ENCODE measurements at regions not wholly inside any gene's neighbourhood (a gene's known extent, or its start where the extent isn't known, plus 50 kb on each side); places are given as distances from the start of the nearest gene placed in this dataset.

DNA sequence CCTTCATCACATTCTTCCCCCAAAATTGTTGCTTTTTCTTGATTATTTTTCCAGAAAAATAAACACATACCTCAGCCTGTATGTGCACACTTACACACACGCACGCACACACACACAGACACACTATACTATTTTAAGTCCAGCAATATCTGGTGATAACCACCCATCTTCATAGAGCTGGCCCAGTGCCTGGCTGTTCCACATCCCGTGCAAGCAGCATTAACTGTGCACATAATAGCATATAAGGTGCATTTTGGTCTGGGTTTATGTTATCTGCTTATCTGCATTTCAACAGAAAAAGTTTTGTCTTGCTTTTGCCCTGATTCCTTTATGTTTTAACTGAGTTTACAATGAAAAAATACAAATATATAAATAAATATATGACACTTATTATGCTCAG lies 143.1 kb upstream of the KLF6 start:
- TF ChIP-seq POLR2A (IDR thresholded peaks at IDR 0.05) = no peak
- TF ChIP-seq, protein P1, sequence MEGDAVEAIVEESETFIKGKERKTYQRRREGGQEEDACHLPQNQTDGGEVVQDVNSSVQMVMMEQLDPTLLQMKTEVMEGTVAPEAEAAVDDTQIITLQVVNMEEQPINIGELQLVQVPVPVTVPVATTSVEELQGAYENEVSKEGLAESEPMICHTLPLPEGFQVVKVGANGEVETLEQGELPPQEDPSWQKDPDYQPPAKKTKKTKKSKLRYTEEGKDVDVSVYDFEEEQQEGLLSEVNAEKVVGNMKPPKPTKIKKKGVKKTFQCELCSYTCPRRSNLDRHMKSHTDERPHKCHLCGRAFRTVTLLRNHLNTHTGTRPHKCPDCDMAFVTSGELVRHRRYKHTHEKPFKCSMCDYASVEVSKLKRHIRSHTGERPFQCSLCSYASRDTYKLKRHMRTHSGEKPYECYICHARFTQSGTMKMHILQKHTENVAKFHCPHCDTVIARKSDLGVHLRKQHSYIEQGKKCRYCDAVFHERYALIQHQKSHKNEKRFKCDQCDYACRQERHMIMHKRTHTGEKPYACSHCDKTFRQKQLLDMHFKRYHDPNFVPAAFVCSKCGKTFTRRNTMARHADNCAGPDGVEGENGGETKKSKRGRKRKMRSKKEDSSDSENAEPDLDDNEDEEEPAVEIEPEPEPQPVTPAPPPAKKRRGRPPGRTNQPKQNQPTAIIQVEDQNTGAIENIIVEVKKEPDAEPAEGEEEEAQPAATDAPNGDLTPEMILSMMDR (IDR thresholded peaks at IDR 0.05) = no peak

All from testis (tissue), 2 donors.